ENCODE measurements at regions not wholly inside any gene's neighbourhood (a gene's known extent, or its start where the extent isn't known, plus 50 kb on each side); places are given as distances from the start of the nearest gene placed in this dataset.

GRCh38 chr14:87829543-87829942, 163.4 kb downstream of the GALC start:
- no peaks in the 10 kb centered on the region for H3K36me3 ChIP-seq (replicated peaks in 1 of 2; ENCODE audit: insufficient read depth in 1 of 2, low read depth in 2 of 2)
- H3K4me3 ChIP-seq = no peak overlapping the region
- no peak overlapping the region for H3K27ac ChIP-seq
- DNase-seq = no peak
- H3K27me3 ChIP-seq = no peaks in the 10 kb centered on the region
- ATAC-seq = no peak
- no peaks in the 10 kb centered on the region for H3K9me3 ChIP-seq
- no peaks in the 10 kb centered on the region for H3K4me1 ChIP-seq
- intact Hi-C loops (cut with DNase I) = no loop called here
- no peak for TF ChIP-seq POLR2A (IDR thresholded peaks at IDR 0.05)
- TF ChIP-seq, protein P1, sequence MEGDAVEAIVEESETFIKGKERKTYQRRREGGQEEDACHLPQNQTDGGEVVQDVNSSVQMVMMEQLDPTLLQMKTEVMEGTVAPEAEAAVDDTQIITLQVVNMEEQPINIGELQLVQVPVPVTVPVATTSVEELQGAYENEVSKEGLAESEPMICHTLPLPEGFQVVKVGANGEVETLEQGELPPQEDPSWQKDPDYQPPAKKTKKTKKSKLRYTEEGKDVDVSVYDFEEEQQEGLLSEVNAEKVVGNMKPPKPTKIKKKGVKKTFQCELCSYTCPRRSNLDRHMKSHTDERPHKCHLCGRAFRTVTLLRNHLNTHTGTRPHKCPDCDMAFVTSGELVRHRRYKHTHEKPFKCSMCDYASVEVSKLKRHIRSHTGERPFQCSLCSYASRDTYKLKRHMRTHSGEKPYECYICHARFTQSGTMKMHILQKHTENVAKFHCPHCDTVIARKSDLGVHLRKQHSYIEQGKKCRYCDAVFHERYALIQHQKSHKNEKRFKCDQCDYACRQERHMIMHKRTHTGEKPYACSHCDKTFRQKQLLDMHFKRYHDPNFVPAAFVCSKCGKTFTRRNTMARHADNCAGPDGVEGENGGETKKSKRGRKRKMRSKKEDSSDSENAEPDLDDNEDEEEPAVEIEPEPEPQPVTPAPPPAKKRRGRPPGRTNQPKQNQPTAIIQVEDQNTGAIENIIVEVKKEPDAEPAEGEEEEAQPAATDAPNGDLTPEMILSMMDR (IDR thresholded peaks at IDR 0.05) = no peak

- intact Hi-C loops (cut with DNase I) = no loop called here
- ATAC-seq (no peak), DNase-seq (no peak)
- Histone ChIP-seq H3K4me1 (no peaks in the 10 kb centered on the region), H3K4me3 (no peak overlapping the region), H3K9me3 (no peaks in the 10 kb centered on the region), H3K36me3 (replicated peaks in 1 of 2; ENCODE audit: insufficient read depth in 1 of 2, low read depth in 2 of 2) (no peaks in the 10 kb centered on the region), H3K27me3 (no peaks in the 10 kb centered on the region), H3K27ac (no peak overlapping the region)
- no peak for TF ChIP-seq POLR2A (IDR thresholded peaks at IDR 0.05)
- TF ChIP-seq, protein P1 (IDR thresholded peaks at IDR 0.05) = no peak
These were observed 168.7 kb downstream of the GALC start for GRCh38 chr14:87824266-87824665.

DNA sequence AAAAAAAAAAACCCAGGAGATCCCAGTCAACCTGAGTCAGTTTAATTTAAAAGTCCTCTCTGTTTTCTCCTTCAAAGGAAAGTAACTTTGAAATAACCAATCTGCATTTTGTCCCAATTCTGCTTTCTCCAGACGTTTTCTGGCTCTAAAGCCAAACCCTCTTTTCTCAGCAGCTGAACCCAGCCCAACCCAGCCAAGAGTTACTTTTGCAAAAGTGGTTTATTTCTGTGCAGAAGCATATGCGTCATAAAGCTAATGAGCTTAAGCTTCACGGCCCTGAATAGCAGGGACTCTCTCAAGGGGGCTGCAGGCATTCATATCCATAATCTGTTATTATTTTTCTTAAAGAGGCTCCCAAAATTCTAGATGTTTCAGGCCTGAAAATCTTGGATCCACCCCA, 176.6 kb downstream of the GALC start:
- DNase-seq (no peak), ATAC-seq (no peak)
- Histone ChIP-seq H3K27ac (no peak overlapping the region), H3K4me3 (no peak overlapping the region), H3K27me3 (no peaks in the 10 kb centered on the region), H3K36me3 (replicated peaks in 1 of 2; ENCODE audit: insufficient read depth in 1 of 2, low read depth in 2 of 2) (no peaks in the 10 kb centered on the region), H3K9me3 (no peaks in the 10 kb centered on the region), H3K4me1 (peaks cover 7% of the 10 kb centered on the region)
- intact Hi-C loops (cut with DNase I) = no loop called here
- no peak for TF ChIP-seq POLR2A (IDR thresholded peaks at IDR 0.05)
- TF ChIP-seq, protein P1 (IDR thresholded peaks at IDR 0.05) = no peak
- 75 to 77% methylated on average over 3 of the region's 3 CpGs for WGBS, 2 donors

DNA sequence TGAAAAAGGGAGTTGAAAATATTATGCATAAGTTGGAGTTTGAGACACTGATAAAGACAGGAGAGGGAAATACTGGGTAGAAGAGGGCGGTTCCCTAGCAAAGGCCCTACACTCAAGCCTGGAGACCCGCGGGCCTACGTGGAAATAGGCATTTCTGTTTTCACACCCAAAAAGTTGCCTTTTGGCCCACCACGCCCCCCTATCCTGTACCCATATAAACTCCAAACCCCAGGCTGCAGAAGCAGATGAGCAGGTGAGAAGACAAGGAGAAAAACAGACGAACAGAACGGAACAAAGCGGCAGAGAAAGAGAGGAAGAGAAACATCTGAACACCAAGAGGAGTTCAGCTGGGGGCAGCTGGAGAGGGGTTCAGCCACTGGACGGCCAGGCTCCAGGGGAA, 177.9 kb downstream of the GALC start:
- WGBS, 2 donors = 66 to 79% methylated on average over 9 of the region's 9 CpGs
- Histone ChIP-seq H3K4me3 (no peak overlapping the region), H3K4me1 (peaks cover 7% of the 10 kb centered on the region), H3K9me3 (no peaks in the 10 kb centered on the region), H3K27ac (no peak overlapping the region), H3K36me3 (replicated peaks in 1 of 2; ENCODE audit: insufficient read depth in 1 of 2, low read depth in 2 of 2) (no peaks in the 10 kb centered on the region), H3K27me3 (no peaks in the 10 kb centered on the region)
- TF ChIP-seq POLR2A (IDR thresholded peaks at IDR 0.05) = no peak
- TF ChIP-seq, protein P1 (IDR thresholded peaks at IDR 0.05) = no peak
- intact Hi-C loops (cut with DNase I) = no loop called here
- DNase-seq (no peak), ATAC-seq (no peak)

DNA sequence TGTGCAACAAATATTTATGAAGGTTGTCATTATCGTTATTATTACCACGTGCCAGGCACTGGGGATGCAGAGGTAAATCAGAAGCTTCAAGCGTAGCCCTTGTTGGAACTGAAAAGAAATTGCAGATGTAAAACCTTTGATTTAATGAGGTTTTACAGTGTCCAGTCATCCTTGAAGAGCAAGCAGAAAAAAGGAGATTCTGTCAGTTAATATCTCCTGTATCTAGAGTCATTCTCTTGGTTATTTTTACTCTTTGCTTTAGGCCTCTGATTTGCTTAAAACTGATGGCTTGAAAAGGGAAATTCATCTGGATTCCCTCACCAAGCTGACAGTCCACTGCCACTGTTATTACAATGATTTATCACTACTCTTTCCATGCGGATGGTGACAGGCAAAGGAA, 179.3 kb downstream of the GALC start:
- no peaks in the 10 kb centered on the region for H3K36me3 ChIP-seq (replicated peaks in 1 of 2; ENCODE audit: insufficient read depth in 1 of 2, low read depth in 2 of 2)
- peaks cover 7% of the 10 kb centered on the region for H3K4me1 ChIP-seq
- H3K27me3 ChIP-seq = no peaks in the 10 kb centered on the region
- H3K27ac ChIP-seq = no peak overlapping the region
- no peaks in the 10 kb centered on the region for H3K9me3 ChIP-seq
- DNase-seq (no peak), ATAC-seq (no peak)
- intact Hi-C loops (cut with DNase I) = no loop called here
- 80 to 85% methylated on average over 4 of the region's 4 CpGs for WGBS, 2 donors
- TF ChIP-seq, protein P1 (IDR thresholded peaks at IDR 0.05) = no peak
- TF ChIP-seq POLR2A (IDR thresholded peaks at IDR 0.05) = no peak
- H3K4me3 ChIP-seq = no peak overlapping the region

All from body of pancreas (tissue), 4 donors.